NCI-H2196 treated with DMSO at 0.1 percent for 48 hours (cell line): ENCODE measurements at regions not wholly inside any gene's neighbourhood (a gene's known extent, or its start where the extent isn't known, plus 50 kb on each side); places are given as distances from the start of the nearest gene placed in this dataset.
"Not testable (repeated sequence)": the region's sequence is repeated elsewhere in the genome, so short reads cannot be mapped to it uniquely, and the experiment has no call there.

Source experiments
- DNase-seq: peaks from one replicate; lab custom pipeline; 2025; ENCODE audit not compliant: unreplicated experiment; lab: John Stamatoyannopoulos, UW

- no peak for DNase-seq
Measured at GRCh38 chr2:20499387-20499786, 52.5 kb downstream of the RHOB start.

DNA sequence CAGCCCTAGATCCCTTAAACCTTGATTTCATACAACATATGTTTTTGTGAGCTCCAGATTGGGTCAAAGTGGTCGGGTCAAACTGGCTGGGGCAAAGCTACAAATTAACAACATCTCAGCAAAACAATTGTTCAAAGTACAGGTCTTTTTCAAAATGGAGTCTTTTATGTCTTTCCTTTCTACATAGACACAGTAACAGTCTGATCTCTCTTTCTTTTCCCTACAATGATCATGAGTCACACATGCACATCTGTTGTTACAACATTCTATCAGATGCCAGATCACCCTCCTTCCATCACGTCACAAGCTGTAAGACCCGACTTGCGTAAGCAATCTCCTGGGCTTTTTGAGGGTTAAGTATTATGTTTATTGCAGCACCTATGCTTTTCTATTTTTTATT lies 55.1 kb downstream of the RHOB start:
- DNase-seq: no peak

- DNase-seq: not testable (repeated sequence)
Measured at GRCh38 chr2:20502496-20502895, 55.6 kb downstream of the RHOB start.

DNA sequence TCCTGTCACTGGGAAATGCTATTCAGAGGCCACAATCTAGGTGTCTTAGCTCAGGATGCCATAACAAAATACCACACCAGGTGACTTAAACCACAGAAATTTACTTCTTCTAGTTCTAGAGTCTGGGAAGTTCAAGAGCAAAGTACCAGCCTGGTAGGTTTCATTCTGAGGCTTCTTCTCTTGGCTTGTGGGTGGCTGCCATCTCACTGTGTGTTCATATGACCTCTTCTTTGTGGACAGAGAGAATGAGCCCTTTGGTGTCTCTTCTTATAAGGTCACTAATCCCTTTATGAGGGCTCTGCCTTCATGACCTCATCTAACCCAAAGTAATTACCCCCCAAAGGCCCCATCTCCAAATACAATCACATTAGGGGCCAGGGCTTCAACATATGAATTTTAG lies 57.3 kb downstream of the RHOB start:
- no peak for DNase-seq

DNA sequence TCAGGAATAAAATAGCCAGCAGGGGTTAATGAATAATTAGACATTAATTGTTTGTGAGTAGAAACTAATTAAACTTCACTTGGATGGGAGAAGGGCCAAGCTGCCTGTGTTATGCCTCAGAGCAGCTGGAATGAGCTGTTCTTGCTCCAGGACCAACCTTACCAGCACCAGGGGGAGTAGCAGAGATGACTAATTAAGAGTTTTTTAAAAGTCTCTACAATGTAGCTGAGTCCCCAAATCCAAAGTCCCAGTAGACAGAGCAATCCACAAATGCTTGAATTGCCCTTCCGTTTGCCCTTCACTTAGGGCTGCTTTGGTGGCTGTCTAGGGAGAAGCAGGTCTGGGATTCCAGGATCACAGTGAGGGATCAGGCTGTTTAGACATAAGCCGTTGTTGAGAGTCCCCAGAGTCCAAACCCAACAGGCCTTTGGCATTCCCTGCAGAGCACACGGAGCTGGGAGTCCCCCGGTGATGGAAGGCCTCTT lies 59.4 kb downstream of the RHOB start:
- no peak for DNase-seq

GRCh38 chr2:20507166-20507692 lies 60.4 kb downstream of the RHOB start:
- peak; percentile 28 for DNase-seq

DNA sequence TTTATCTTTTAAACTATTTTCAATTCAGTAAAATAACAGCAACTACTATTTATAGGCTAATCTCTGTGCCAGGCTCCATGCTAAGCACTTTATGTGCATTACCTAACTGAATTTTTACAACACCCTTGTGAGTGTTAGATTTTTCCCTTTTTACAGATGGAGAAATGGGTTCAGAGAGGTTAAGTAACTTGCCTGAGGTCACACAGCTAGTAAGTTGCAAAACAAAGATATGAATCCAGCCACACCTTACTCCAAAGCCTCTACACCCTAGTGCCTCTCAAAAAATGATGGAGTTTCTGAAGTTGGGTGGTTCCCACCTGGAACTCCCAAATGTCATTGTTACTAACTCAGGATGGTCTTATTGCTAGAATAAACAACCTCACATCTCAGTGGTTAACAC lies 60.8 kb downstream of the RHOB start:
- DNase-seq: no peak

- no peak for DNase-seq
Measured at GRCh38 chr2:20509301-20509769, 62.5 kb downstream of the RHOB start.

- peak; percentile 14 for DNase-seq
Measured at GRCh38 chr2:20509770-20510490, 63.1 kb downstream of the RHOB start.

- no peak for DNase-seq
Measured at GRCh38 chr2:20511130-20511529, 64.3 kb downstream of the RHOB start.

DNA sequence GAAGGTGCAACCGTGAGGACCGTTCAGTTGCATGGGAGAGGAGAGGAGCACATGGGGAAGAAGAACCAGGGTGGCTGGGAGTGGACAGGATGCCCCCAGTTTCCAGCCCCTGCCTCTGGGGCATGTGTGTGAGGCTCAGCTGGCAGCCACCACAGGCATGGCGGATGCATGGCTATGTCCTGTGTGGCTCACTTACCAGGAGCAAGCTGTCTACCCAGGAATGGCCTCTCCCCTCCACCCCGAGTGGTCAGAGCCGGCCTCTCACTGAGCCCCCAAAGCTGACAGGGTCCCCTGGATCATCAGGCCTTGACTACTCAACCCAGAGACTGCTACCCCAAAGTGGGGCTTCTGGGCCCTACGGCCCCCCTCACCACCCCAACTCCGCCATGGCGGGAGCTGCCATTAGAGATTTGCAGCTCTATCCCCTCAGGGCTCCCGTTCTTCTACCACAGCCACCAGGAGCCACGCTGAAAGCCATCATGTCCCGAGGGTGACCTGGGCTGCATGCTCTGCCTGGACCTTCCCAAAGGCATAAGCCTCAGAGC lies 65.3 kb downstream of the RHOB start:
- no peak for DNase-seq

GRCh38 chr2:20513946-20514345 lies 67.1 kb downstream of the RHOB start:
- DNase-seq: no peak

DNA sequence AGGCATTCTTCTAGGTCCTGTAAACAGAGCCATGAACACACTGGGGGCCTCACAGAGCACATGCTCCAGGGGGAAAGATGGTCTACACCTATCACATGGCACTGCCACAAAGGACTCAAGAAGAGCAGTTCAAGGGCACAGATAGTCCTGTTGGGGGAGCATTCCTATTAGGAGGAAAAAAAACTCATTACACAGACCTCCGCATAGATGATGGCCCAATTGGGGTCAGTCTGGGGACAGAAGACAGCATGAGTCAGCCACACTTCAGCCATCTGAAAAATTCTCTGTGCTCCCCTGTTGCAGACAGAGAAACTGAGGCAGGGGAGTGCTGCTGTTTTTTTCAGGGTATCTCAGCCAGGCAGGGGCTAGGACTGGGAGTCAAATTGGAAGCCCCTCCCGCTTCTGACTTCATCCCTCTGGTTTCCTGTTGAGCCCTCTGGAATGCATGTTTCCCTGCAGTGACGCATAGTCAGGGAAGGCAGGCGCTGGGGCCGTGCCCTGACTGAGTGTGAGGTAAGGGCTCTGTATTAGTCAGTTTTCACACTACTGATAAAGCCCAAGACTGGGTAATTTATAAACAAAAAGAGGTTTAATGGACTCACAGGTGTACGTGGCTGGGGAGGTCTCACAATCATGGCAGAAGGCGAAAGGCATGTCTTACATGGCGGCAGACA lies 67.9 kb downstream of the RHOB start:
- DNase-seq: no peak

DNA sequence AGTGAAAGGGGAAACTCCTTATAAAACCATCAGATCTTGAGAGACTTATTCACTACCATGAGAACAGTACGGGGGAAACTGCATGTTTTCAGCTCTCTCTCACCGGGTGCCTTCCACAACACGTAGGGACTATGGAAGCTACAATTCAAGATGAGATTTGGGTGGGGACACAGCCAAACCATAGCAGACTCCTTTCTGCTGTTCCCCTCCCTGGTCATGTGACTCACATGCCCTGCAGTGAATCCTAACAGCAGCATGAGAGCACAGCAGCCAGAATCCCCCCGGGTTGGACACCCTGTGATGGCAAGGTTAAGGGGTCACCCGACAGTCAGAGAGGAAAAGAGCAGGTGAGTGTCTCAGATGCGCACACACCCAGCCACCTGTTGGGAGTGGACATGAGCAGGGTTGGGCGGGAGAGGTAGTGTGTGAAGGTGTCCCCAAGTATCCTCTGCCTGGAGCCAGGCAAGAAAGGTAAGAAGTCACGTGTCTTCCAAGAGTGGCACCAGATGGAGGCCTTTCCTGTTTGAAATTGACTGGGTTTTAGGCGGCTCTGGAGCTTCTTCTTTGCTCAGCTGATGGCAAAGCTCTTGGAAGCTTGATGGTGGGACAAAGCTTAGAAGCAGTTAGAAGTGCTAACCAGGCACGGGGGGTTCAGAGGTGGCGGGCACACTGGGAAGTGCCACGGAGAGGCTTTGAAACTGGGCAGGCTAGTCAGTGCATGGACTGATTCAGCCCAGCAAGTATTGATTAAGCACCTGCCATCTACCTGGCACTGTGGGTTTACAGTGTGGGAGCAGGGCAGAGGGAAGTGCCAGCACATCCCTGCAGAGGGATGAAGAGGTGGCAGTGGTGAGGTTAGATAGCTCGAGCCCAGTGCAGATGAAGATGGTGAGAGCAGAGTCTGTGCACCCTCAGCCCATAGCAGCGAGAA lies 68.7 kb downstream of the RHOB start:
- DNase-seq: no peak

DNA sequence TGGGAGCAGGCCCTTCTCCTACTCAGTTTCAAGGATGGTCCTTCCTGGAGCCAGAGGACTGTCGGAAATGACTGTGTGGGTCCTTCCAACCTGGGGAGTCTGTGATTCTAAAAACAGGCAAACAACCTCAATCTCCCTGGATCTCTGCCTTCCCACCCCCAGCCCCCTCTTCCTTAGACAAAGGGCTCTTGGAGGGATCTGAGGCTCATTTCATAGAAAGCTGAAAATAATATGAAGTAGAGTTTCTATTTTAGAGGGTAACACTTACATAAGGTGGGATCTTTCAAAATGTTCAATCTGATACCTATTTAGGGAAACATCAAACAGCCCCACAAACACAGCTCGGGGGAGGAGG lies 69.4 kb downstream of the RHOB start:
- no peak for DNase-seq

GRCh38 chr2:20516646-20517341 lies 69.9 kb downstream of the RHOB start:
- no peak for DNase-seq

- no peak for DNase-seq
Measured at GRCh38 chr2:20519309-20519708, 72.4 kb downstream of the RHOB start.

DNA sequence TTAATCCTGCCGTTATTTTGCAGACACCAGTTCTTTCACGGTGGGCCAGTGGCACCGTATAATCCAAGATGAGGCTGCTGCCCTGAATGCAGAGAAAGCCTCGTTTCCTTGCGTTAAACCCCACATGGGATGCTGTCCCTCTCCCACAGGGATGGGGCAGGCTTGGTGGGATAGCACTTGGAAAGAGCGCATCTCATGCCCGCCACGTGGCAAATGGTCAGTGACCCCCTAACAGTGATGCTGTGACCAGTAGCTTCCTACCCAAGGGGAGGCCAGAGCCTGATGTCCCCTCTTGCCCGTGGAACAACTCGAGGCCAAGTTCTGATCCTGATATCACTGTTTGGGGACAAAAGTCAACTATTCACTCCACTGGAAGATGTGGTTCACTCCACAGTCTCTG lies 73.3 kb downstream of the RHOB start:
- DNase-seq: no peak

GRCh38 chr2:20521193-20521592 lies 74.3 kb downstream of the RHOB start:
- no peak for DNase-seq

DNA sequence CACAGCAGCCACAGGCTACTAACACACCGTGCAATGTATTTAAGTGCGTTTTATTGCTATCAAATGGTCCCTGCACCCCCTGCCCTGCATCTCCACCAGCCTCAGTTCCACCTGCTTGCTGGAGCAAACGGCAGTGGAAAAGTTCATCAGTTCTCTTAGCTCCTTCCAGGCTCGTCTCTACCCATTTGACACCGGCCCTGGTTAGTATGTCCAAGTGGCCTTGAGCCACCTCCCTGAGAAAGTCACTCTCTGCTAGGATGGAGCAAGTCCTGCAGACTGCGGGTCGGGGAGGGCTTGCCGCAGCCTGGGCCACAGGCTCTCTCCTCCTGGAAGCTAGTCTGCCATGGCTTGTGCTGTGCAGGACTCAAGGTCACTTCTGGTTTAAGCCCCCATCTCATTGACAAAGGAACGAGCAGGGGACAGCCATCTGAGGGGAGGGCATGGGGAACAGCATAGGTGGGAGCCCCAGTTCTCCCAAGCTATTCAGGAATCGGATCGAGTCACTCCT lies 74.9 kb downstream of the RHOB start:
- no peak for DNase-seq
